ENCODE measurements at regions not wholly inside any gene's neighbourhood (a gene's known extent, or its start where the extent isn't known, plus 50 kb on each side); places are given as distances from the start of the nearest gene placed in this dataset.
A peak's percentile ranks its signal among the peaks of the same experiment; 100 is the strongest.
"Not testable (repeated sequence)": the region's sequence is repeated elsewhere in the genome, so short reads cannot be mapped to it uniquely, and the experiment has no call there.

DNA sequence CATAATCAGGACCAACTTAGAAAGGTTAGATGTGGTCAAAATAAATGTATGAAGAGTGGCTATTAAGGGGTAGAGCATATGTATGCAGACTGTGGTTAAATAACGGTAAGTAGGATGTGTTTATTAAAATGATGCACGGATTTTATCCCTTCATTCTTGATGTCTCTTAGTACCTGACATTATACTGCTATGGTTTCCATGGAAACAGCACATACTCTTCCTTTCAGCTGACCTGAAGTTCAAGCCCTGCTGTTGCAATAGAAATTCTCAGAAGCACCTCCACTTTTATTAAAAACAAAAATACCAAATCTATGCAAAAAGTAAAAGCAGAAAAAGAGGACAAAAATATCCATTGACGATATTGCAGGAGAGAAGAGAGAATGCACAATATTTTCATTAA lies 381.4 kb downstream of the RWDD3 start:
- DNase-seq (ENCODE audit: low spot score): no peak

DNA sequence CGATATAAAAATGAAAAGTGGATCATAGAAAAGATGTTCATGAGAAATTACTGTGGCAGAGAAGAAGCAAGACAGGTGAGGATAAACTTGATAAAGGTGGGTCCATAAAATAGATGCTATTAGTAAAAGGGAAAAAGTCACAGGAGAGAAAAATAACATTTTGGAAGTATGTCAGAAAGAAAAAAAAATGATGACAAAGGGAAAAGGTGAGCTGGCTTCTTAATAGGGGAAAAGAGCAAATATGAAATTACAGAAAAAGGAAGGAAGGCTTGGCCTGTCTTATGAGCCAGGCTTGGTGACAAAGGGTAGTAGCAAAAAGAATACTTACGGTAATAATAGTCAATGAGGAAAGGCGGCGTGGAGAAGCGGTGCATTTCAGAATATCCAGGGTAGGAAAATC lies 386.1 kb downstream of the RWDD3 start:
- DNase-seq (ENCODE audit: low spot score): no peak

DNA sequence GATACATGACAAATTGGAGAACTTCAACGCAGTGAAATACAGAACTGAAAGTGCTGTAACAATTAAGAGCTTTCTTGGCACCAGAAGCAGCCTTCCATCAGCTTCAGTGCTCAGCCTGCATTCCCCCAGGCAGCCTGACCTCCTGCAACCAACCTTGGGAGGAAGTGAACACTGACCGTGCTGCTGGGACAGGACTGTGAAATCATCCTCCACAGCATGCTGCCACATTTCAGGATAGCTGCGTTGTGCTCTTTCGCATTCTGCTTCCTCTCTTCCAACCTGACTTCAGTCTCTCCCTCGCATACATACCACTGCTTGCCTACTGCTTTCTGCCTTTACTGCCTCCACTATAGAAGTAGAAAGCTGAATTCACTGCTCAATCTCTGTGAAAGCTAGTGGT lies 388.6 kb downstream of the RWDD3 start:
- no peak for DNase-seq (ENCODE audit: low spot score)

DNA sequence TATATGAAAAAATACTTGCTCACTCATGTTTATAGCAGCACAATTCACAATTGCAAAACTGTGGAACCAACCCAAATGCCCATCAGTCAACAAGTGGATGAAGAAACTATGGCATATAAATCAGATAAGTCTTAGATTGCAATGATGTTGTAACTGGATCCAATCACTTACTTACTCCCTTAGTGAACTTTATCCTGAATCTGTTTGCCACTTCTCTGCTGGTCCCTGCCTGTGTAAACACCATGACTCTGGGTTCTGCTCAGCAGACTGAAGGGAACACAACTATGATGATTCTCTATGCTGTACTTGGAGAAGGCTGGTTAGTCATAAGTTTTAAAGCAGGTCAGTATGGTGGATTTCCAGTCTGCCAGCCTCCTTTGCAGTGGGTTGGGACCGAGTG lies 391.2 kb downstream of the RWDD3 start:
- no peak for DNase-seq (ENCODE audit: low spot score)

DNA sequence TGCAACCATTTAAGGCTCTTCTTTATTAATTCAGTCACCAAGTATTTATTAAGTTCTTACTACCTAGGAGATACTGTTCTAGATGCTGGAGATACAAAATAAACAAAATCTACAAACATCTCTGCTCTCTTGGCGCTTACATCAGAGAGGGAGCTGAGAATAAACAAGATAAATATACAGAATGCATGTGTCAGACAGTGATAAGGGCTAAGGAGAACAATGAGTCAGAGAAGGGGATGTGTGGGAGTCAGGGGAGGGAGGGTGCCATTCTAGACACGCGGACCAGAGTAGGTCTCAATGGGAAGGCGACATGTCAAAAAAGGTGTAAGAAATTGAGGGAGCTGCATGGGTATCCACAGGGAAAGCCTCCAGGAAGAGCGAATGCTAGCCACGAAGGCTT lies 393.2 kb downstream of the RWDD3 start:
- DNase-seq (ENCODE audit: low spot score): no peak

DNA sequence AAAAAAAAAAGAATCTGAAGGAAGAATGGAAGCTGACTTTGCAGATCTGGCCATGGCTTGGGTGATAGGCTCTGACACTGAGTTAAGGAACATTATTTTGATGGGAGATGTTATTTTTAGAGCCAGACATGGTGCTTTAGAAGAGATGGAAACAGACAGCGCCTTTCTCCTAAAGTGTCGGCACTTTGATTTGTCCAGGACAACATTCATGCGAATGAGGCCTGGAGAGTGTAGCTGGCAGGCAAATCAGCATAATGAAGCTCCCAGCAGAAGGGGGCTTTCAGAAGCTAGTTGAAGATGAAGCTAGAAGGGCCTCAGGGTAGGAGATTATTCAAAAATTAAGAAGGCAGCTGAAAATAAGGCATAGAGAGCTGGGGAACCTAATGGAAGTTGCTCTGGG lies 397.7 kb downstream of the RWDD3 start:
- DNase-seq (ENCODE audit: low spot score): no peak

DNA sequence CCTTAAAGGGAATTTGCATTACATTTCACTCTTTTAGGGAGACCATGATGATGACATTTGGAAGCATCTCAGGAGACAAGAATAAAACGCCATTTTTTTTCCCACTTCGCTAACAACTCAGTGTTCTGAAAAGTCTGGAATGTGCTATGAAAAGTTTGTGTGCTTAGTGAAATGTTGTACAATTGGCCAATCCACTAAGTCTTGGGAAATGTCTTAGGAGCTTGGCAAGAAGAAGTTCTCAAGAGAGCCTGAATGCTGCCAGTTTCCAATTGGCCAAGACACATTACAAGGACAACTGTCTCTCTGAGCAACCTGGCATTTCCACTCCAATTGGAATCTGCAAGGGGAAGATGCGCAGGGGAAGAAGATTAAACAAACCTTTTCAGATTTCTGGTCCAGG lies 401.8 kb downstream of the RWDD3 start:
- no peak for DNase-seq (ENCODE audit: low spot score)

DNA sequence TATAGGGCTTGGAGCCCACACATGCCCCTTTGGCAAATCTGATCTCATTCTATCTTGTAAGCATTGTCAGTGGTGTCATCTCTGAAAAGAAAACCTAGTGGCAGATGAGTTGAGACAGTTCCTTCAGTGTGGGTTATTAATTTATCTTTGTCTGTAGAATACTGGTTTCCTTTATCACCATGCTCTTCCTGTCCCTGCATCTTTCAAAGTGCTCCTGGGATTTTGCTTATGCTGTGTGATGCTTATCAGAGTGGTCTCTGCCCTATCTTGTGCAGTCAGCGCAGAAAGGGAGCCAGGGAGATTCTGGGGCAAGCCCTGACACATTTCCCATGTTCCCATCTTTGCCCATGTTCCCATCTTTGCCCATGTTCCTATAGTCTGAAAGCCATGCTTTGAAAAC lies 402.9 kb downstream of the RWDD3 start:
- no peak for DNase-seq (ENCODE audit: low spot score)

DNA sequence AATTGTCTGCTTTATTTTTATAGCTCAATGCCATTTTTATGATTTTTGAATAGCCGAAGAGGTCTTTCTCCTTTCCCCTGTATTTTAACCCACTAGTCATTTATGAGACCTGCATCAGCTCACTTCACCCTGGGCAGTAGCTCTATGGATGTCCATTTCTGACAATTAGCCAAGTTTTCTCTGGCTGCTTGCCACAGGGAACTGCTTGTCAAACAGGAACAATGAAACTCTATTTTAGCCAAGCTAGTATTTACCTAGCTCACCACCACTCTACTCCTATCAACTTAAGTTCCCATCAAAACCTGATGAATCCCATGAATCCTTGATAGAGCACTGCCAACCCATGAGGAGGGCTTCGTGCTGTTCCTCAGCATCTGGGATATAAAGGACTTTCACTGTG lies 406.7 kb downstream of the RWDD3 start:
- peak; percentile 58 for DNase-seq (ENCODE audit: low spot score)

DNA sequence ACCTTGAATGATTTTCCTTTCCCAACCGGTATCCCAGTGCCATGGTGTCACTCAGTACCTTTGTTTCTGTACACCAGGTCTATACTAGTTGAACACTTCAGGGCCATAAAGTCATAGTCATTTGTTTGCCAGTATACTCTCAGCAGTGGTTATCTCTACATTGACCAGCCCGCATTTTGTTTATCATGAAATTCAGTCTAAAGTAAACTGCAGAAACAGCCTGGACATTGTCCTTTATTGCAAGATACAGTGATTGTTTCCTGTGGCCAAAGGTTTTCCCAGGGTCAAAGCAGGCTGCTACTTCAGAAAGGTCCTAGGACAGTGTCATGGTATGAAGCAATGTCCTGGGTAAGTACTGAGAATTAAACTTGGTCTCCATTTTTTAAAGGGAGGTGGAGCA lies 407.4 kb downstream of the RWDD3 start:
- DNase-seq (ENCODE audit: low spot score): no peak

DNA sequence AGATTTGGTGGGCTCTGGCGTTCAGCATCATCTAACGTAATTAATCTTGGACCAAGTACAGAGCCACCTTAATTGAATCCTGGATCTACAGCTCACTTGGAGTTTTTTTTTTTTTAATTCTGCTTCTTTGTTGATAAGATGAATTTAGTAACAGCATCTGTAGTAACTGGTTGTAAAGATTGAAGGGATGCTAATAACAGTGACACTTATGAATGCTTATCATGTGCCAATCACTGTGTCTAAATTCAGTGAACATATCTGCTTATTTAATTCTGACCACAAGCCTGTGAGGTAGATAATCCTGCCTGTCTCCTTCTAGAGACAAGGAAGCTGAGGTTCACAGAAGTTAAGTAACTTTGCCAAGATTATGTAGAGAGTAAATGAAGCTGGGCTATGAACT lies 408.0 kb downstream of the RWDD3 start:
- DNase-seq (ENCODE audit: low spot score): no peak

DNA sequence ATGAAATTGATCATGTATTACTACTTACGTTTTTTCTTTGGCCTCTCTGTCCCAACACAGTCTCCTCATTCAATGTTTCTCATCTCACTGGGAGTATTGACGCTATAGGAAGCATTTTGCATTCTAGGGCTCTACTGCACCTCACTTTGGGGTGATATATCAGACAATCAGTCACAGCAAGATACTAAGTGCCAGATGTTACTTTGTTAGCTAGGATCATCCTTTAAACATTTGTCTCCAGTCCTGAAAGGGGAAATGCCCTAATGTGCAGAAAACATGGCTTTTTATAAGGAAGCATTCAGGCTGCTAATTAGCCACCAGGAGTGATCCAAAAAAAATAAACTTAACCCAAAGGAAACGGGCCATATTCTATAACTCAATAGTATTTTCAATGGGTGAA lies 409.1 kb downstream of the RWDD3 start:
- DNase-seq (ENCODE audit: low spot score): no peak

DNA sequence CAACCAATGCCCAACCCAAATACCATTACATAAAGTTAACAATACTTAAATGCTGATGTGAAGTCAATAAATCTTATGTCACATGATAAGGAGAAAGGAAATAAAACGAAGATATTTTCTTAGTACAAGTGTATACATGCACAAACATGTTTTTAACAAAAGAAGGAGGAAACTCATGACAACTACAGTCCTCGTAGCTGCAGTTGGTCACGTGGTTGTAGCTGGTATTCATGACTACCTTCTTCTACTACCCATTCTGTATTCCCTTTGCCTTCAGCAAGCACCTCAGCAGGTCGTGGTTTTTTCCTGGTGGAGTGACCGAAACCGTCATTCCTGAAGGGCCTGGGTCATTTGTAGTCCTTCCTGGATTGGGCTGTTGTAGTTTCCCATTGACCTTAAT lies 411.1 kb downstream of the RWDD3 start:
- not testable (repeated sequence) for DNase-seq (ENCODE audit: low spot score)

DNA sequence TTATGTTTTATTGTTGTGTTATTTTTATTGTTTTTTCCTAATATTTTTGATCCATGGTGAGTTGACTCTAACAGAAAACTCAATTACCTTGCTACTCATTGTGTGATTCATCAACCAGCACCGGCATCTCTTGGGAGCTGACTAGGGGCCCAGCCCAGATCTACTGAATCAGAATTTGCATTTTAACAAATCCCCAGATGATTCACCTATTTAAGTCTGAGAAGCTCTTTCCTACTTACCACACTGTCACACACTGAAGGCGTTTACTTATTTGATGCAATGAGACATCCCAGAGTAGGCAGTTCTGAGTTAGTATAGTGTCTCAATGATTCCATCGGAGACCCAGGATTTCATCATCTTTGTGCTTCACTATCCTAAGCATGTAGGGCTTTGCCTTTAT lies 416.6 kb downstream of the RWDD3 start:
- DNase-seq (ENCODE audit: low spot score): no peak

DNA sequence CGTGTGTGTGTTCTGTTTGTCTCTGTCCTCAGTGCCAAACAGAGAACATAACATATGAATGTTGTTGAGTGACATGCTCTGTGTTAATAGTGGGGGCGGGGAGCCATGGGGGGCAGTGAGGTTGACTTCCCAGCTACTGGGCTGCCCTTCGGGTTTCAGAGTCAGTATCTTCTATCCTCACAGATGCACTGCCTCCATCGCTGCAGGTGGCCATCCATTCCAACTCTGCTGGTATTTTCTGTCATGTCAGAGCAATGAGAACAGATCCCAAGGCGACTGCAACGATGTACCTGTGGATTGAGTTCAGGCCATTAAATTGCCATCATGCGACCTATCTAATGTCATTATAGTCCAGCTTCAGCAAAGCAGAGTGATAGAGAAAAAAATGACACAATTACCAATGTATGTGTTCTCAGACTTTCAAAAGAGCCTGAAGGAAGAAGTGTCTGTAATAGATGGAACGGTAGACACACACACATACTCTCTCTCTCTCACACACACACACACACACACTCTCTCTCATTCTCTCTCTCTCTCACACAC lies 418.5 kb downstream of the RWDD3 start:
- no peak for DNase-seq (ENCODE audit: low spot score)

DNA sequence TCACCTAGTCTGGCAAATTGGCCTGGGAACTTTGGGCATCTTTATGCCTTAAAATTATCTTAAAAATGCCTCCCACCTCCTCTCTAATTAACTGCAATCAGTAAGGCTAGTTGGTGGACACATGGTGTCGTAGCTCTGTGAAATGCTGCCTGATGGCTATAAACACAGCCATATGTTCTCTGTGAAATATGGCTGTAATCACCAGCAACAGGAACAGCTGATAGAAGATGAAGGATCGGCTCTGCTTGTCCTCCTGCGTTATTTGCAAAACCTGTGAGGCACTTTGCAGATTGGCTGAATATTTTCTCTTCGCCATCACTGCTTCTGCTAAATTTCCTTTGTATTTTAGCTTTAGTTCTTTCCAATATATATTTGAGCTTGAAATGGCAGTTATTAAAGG lies 419.6 kb downstream of the RWDD3 start:
- no peak for DNase-seq (ENCODE audit: low spot score)

DNA sequence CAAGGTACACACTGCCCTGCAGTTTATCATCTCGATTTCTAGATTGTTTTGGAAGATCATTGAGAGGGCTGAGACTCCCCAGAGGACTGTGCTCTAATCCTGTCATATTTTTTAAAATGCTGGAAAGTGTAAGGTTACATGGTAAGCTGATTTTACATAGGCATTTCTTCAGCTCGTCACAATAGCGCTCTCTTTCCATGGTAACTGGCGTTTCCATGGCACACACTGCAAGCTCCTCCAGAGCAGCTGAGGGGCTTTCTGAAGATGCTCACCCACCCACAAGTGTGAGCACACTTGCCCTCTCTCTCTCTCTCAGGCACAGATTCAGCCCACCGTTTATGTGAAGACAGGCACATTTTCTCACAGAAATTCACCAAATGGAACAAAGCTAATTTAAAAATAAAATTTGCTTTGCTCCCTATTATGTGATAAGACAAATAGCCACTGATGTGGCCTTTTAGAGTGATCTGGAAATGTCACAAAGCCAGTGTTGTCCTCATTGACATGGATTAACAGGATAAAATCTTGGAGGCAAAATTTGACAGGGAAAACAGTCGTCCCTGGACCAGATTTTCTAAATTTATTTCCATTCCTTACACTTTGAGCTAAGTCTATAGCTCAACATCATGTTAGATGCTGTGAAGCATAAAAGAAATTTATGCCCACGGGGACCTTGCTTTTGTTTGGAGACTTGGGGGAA lies 421.5 kb downstream of the RWDD3 start:
- no peak for DNase-seq (ENCODE audit: low spot score)

DNA sequence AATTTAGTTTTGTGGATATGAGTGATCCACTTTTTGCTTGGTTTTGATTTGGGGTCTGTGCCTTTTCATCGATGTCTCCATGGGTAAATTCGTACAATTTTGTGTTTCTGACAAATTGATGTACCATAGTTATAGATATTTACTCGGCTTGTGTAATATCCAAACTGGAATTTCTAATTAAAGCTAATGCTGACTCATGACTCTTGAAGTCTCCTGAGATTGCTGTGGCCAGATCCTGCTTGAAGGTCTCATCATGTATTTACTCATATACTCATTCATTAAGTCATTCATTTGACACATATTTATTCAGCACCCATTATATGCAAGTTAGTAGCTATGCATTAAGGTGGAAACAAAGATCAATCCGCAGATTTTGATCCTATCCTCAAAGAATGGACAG lies 423.2 kb downstream of the RWDD3 start:
- DNase-seq (ENCODE audit: low spot score): no peak

DNA sequence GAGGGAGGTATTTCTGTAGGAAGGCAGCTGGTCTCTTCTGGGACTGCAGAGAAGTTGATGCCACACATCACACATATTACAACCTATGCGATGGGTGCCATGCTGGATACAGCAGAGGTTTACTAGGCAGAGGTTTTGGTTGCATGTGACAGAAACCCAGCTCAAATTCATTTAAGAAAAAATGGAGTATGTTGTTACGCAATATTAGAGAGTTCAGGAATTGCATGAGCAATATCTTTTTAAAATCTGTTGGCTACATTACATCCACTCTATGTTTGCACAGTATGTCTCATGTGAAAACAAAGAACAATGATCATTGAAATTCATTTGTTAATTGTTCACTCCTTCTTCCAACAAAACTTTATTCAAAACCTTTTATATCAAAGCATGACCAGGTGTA lies 425.2 kb downstream of the RWDD3 start:
- DNase-seq (ENCODE audit: low spot score): no peak

DNA sequence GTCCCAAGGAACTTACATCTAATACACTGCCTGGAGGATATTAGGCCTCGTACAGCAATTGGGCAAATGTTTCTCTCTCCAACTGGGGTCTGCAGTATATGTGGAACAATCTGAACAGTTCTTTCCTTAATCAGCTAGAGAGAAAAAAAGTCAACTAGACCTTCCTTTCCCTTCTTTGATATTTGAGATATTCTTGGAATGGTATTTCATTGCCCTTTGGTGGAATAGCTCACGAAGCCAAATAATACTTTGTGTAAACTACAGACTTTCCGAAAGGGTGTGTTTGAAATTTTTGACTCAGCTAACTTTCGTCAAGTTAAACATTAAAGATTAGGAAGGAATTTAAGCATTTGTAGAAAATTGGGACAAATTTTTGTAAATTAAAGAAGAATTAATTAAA lies 425.6 kb downstream of the RWDD3 start:
- DNase-seq (ENCODE audit: low spot score): no peak

DNA sequence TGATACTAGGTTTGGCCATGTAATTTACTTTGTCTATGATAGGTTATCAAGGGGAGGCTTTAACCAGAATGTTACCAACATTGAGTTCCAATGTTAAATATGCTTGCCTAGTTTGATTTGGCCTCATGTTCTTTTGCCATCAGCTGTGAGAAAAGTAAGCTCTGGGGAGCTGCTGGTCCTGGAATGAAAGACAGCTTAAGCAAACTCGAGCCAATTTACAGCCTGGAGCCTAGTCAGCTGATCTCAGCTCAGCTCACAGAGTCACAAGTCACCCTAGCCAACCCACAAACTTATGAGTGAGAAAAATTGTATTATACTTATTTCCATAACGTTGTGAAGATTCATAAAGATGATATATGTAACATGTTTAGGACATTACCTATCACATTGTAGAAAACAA lies 426.7 kb downstream of the RWDD3 start:
- no peak for DNase-seq (ENCODE audit: low spot score)

DNA sequence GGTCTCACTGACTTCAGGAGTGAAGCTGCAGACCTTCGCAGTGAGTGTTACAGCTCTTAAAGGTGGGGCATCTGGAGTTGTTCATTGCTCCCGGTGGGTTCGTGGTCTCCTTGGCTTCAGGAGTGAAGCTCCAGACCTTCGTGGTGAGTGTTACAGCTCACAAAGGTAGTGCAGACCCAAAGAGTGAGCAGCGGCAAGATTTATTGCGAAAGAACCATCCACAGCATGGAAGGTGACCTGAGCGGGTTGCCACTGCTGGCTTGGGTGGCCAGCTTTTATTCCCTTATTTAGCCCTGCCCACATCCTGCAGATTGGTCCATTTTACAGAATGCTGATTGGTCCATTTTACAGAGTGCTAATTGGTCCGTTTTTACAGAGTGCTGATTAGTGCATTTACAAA lies 429.5 kb downstream of the RWDD3 start:
- DNase-seq (ENCODE audit: low spot score): not testable (repeated sequence)

DNA sequence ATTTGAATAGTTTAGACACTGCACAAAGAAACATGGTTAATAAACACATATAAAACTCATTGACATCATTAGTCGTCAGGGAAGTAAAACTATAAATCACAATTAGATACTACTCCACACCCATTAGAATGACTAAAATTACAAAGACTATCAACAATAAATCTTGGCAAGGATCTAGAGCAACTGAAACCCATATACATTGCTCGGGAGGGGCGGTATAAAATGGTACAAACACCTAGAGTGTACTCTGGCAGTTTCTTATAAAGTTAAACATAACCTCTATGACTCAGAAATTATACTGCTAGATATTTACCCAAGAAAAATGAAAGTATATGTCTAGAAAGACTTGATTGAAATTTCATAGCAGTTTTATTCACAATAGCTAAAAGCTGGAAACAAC lies 434.2 kb downstream of the RWDD3 start:
- DNase-seq (ENCODE audit: low spot score): no peak

DNA sequence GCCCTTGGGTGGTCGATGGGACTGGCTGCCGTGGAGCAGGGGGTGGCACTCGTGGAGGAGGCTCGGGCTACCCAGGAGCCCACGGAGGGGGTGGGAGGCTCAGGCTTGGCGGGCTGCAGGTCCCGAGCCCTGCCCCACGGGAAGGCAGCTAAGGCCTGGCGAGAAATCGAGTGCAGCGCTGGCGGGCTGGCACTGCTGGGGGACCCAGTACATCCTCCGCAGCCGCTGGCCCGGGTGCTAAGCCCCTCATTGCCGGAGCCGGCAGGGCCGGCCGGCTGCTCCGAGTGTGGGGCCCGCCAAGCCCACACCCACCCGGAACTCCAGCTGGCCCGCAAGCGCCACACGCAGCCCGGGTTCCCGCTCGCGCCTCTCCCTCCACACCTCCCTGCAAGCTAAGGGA lies 435.6 kb downstream of the RWDD3 start:
- not testable (repeated sequence) for DNase-seq (ENCODE audit: low spot score)

Data from pons (tissue), 1 donor.